ENCODE measurements at regions not wholly inside any gene's neighbourhood (a gene's known extent, or its start where the extent isn't known, plus 50 kb on each side); places are given as distances from the start of the nearest gene placed in this dataset.
A peak's percentile ranks its signal among the peaks of the same experiment; 100 is the strongest.

DNA sequence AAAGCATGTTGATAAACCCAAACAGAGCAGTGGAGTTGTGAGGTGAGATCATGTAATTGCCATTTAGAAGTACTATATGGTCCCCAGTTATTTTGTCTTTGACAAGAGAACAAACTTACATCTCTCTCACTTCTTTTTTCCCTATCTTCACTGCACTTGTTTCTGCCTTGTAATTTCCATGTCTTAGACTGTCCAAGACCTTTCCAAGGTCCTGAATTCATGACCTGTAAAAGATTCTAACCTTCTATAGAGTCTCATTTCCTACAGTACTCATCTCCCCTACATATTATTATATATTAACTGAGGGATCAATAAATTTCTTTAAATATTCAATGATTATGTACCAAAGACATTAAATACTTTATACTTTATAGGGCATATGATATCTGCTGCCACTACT lies 295.3 kb upstream of the KIF2B start:
- Mint-ChIP-seq H3K27ac (ENCODE audit: low read depth, unreplicated experiment) (no peak overlapping the region), H3K36me3 (ENCODE audit: insufficient read depth, unreplicated experiment) (no peaks in the 10 kb centered on the region), H3K4me1 (ENCODE audit: insufficient read depth, unreplicated experiment) (no peaks in the 10 kb centered on the region), H3K9me3 (ENCODE audit: unreplicated experiment) (no peaks in the 10 kb centered on the region), H3K4me3 (ENCODE audit: unreplicated experiment) (no peak overlapping the region), H3K27me3 (ENCODE audit: insufficient read depth, unreplicated experiment) (no peaks in the 10 kb centered on the region)
- ChIA-PET CTCF (interaction anchor here (0.6 kb wide), 1 partner anchor 56 kb away, joined by 3 read pairs; no protein-coding TSS in a partner anchor), POLR2A (interaction anchor here (0.6 kb wide), 1 partner anchor 1029 kb away, joined by 4 read pairs; no protein-coding TSS in a partner anchor)
- intact Hi-C loops (cut with micrococcal nuclease), result no loop called here
- BruUV-seq (replicated peaks), result no TSS peak
- no peak for DNase-seq (ENCODE audit: unreplicated experiment)
- TF ChIP-seq, protein P1, sequence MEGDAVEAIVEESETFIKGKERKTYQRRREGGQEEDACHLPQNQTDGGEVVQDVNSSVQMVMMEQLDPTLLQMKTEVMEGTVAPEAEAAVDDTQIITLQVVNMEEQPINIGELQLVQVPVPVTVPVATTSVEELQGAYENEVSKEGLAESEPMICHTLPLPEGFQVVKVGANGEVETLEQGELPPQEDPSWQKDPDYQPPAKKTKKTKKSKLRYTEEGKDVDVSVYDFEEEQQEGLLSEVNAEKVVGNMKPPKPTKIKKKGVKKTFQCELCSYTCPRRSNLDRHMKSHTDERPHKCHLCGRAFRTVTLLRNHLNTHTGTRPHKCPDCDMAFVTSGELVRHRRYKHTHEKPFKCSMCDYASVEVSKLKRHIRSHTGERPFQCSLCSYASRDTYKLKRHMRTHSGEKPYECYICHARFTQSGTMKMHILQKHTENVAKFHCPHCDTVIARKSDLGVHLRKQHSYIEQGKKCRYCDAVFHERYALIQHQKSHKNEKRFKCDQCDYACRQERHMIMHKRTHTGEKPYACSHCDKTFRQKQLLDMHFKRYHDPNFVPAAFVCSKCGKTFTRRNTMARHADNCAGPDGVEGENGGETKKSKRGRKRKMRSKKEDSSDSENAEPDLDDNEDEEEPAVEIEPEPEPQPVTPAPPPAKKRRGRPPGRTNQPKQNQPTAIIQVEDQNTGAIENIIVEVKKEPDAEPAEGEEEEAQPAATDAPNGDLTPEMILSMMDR (IDR thresholded peaks at IDR 0.05; ENCODE audit: unreplicated experiment), result no peak

- no peak for DNase-seq (ENCODE audit: unreplicated experiment)
- no peak overlapping the region for H3K27ac Mint-ChIP-seq (ENCODE audit: low read depth, unreplicated experiment)
- H3K4me1 Mint-ChIP-seq (ENCODE audit: insufficient read depth, unreplicated experiment), result no peaks in the 10 kb centered on the region
- ChIA-PET POLR2A (interaction anchor here (0.6 kb wide), 1 partner anchor 1896 kb away, joined by 3 read pairs; no protein-coding TSS in a partner anchor), CTCF (interaction anchor here (1.1 kb wide), 1 partner anchor 10 kb away, joined by 3 read pairs; no protein-coding TSS in a partner anchor)
- H3K36me3 Mint-ChIP-seq (ENCODE audit: insufficient read depth, unreplicated experiment), result no peaks in the 10 kb centered on the region
- intact Hi-C loops (cut with micrococcal nuclease), result no loop called here
- H3K4me3 Mint-ChIP-seq (ENCODE audit: unreplicated experiment), result no peak overlapping the region
- no peaks in the 10 kb centered on the region for H3K9me3 Mint-ChIP-seq (ENCODE audit: unreplicated experiment)
- TF ChIP-seq, protein P1 (IDR thresholded peaks at IDR 0.05; ENCODE audit: unreplicated experiment), result no peak
- BruUV-seq (replicated peaks), result no TSS peak
- H3K27me3 Mint-ChIP-seq (ENCODE audit: insufficient read depth, unreplicated experiment), result no peaks in the 10 kb centered on the region
Observed at GRCh38 chr17:53525590-53525989, 297.1 kb upstream of the KIF2B start.

DNA sequence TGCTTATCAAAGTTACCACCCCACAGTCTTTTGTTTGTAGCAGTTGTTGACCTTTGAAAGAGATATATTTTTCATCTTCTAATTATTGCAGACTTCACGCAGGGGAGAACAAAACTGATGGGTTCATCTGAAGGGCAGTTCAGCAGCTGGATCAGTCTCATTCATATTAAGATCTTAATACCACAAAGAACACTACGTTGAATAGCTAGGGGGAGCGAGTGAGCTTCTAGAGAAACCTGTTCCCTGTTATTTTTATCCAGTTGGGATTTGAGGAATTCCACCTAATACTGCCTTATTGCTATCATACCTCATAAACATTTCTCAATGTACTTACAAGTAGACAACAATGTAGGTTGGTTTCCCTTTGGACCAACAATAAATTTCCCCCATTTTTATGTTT lies 306.1 kb upstream of the KIF2B start:
- Mint-ChIP-seq H3K27ac (ENCODE audit: low read depth, unreplicated experiment) (no peak overlapping the region), H3K9me3 (ENCODE audit: unreplicated experiment) (no peaks in the 10 kb centered on the region), H3K4me1 (ENCODE audit: insufficient read depth, unreplicated experiment) (no peaks in the 10 kb centered on the region), H3K36me3 (ENCODE audit: insufficient read depth, unreplicated experiment) (no peaks in the 10 kb centered on the region), H3K4me3 (ENCODE audit: unreplicated experiment) (no peak overlapping the region), H3K27me3 (ENCODE audit: insufficient read depth, unreplicated experiment) (no peaks in the 10 kb centered on the region)
- ChIA-PET CTCF (interaction anchor here (0.6 to 0.9 kb wide), 2 partner anchors 330 to 948 kb away, joined by 3 read pairs; no protein-coding TSS in a partner anchor), POLR2A (no interaction called here)
- TF ChIP-seq, protein P1 (IDR thresholded peaks at IDR 0.05; ENCODE audit: unreplicated experiment), result peak; percentile 7
- intact Hi-C loops (cut with micrococcal nuclease), result loop anchor here (2.0 to 5.0 kb wide), 3 partner anchors 321 to 1374 kb away; no protein-coding TSS in a partner anchor
- peak; percentile 35 for DNase-seq (ENCODE audit: unreplicated experiment)
- no TSS peak for BruUV-seq (replicated peaks)

DNA sequence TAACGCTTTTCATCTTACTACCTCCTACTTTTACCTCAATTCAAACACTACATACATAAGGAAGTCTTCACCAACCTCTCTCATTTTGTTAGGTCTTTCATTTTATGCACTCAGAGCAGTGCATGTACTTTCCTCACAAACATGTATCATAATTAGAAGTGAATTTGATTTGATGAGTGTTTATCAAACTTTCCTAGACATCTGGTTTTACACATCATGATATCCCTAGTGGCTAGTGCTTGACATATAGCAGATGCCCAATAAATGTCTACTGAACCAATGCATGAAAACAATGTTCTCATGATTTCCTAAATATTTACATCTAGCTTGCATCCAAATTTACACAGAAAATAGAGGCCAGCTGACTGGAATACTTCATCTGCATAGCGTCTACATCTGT lies 323.4 kb upstream of the KIF2B start:
- POLR2A ChIA-PET, result no interaction called here
- DNase-seq (ENCODE audit: unreplicated experiment), result no peak
- no peaks in the 10 kb centered on the region for H3K27me3 Mint-ChIP-seq (ENCODE audit: insufficient read depth, unreplicated experiment)
- H3K9me3 Mint-ChIP-seq (ENCODE audit: unreplicated experiment), result no peaks in the 10 kb centered on the region
- BruUV-seq (replicated peaks), result no TSS peak
- CTCF ChIA-PET, result no interaction called here
- no peaks in the 10 kb centered on the region for H3K36me3 Mint-ChIP-seq (ENCODE audit: insufficient read depth, unreplicated experiment)
- no peaks in the 10 kb centered on the region for H3K4me1 Mint-ChIP-seq (ENCODE audit: insufficient read depth, unreplicated experiment)
- H3K4me3 Mint-ChIP-seq (ENCODE audit: unreplicated experiment), result no peak overlapping the region
- intact Hi-C loops (cut with micrococcal nuclease), result no loop called here
- H3K27ac Mint-ChIP-seq (ENCODE audit: low read depth, unreplicated experiment), result no peak overlapping the region
- TF ChIP-seq, protein P1 (IDR thresholded peaks at IDR 0.05; ENCODE audit: unreplicated experiment), result no peak
